Endothelial cell of umbilical vein (primary cell): ENCODE measurements at regions not wholly inside any gene's neighbourhood (a gene's known extent, or its start where the extent isn't known, plus 50 kb on each side); places are given as distances from the start of the nearest gene placed in this dataset.

Source experiments
- BruUV-seq: library from RNA; stranded (reverse); fragments of 400-500 nt; replicated peaks from 2 replicates; lab custom pipeline; 2021; lab: Mats Ljungman, UMichigan
- CTCF ChIA-PET: fragments of 300-600, 350-600 bp; sonication (Branson Sonifier 250); formaldehyde crosslinking; loops from one replicate; lab custom pipeline; 2021; ENCODE audit warnings: antibody characterized with exemption, inconsistent platforms; lab: Charles Lee
- POLR2A ChIA-PET: fragments of 300-600, 350-600 bp; sonication (Branson Sonifier 250); formaldehyde crosslinking; loops from one replicate; lab custom pipeline; 2021; ENCODE audit warnings: antibody characterized with exemption, inconsistent platforms; lab: Charles Lee
- DNase-seq: peaks from one replicate; pipeline ENCODE4 v3.0.0-alpha.2; 2011; ENCODE audit warnings: low read depth, low spot score
- FAIRE-seq: peaks from 2 replicates; lab custom pipeline; 2011; peaks lifted over from hg19 to GRCh38; lab: Jason Lieb, UNC
- H2AFZ ChIP-seq: 2 replicates; pipeline ENCODE4 v1.6.0; 2012; ENCODE audit warnings: low read depth, low read length, control low read depth, inconsistent platforms
- H3K27ac ChIP-seq: 2 replicates; pipeline ENCODE4 v1.5.1; 2011; ENCODE audit warnings: low read depth, mild to moderate bottlenecking, control low read depth, low read length, moderate library complexity; ENCODE audit not compliant: insufficient read depth
- H3K27me3 ChIP-seq, 2 experiments: 2 replicates each; pipeline versions ENCODE4 v1.6.0 to v1.6.1; 2011; ENCODE audit warnings: low read length in 2 of 2, mixed read lengths in 1 of 2; ENCODE audit not compliant: control insufficient read depth in 2 of 2, insufficient read depth in 2 of 2
- H3K36me3 ChIP-seq, 2 experiments: 2 replicates in 1 of 2; 3 replicates in 1 of 2; pipeline ENCODE4 v1.5.1; 2011; ENCODE audit warnings: low read length in 2 of 2, mild to moderate bottlenecking in 1 of 2, moderate library complexity in 1 of 2; ENCODE audit not compliant: control insufficient read depth in 2 of 2, insufficient read depth in 2 of 2; ENCODE audit errors: extremely low read depth in 1 of 2
- H3K4me1 ChIP-seq: 3 replicates; pipeline ENCODE4 v1.5.1; 2011; ENCODE audit warnings: mild to moderate bottlenecking, low read length; ENCODE audit not compliant: control insufficient read depth, insufficient read depth; ENCODE audit errors: extremely low read depth
- H3K4me2 ChIP-seq: 2 replicates; pipeline ENCODE4 v1.6.1; 2011; ENCODE audit warnings: low read length, control low read depth, mixed read lengths; ENCODE audit not compliant: insufficient read depth
- H3K4me3 ChIP-seq, 3 experiments: fragments of 200-600 bp in 1 of 3; sonication (generic), shearing (Covaris generic) in 1 of 3; replicated peaks in 1 of 3; 2 replicates each; pipeline ENCODE4 v1.5.1; 2011 to 2016; ENCODE audit warnings: control low read depth in 3 of 3, low read length in 3 of 3, mild to moderate bottlenecking in 2 of 3, inconsistent platforms in 1 of 3, low read depth in 1 of 3, moderate library complexity in 1 of 3; ENCODE audit not compliant: insufficient read depth in 1 of 3
- H3K79me2 ChIP-seq: 2 replicates; pipeline ENCODE4 v1.6.0; 2012; ENCODE audit warnings: low read length, inconsistent platforms; ENCODE audit not compliant: control insufficient read depth, insufficient read depth
- H3K9ac ChIP-seq: replicated peaks from 2 replicates; pipeline ENCODE3; 2011; ENCODE audit warnings: low read length, control low read depth; ENCODE audit not compliant: insufficient read depth; ENCODE audit errors: extremely low read depth
- H3K9me1 ChIP-seq: replicated peaks from 3 replicates; pipeline ENCODE4 v1.6.0; 2011; ENCODE audit warnings: mild to moderate bottlenecking, low read length; ENCODE audit not compliant: control insufficient read depth, insufficient read depth; ENCODE audit errors: extremely low read depth
- H3K9me3 ChIP-seq: replicated peaks from 2 replicates; pipeline ENCODE4 v1.5.1; 2012; ENCODE audit warnings: low read length, inconsistent platforms; ENCODE audit not compliant: control insufficient read depth, insufficient read depth
- H4K20me1 ChIP-seq: replicated peaks from 2 replicates; pipeline ENCODE3; 2011; ENCODE audit warnings: mild to moderate bottlenecking, low read length; ENCODE audit not compliant: control insufficient read depth, insufficient read depth; ENCODE audit errors: extremely low read depth
- CTCF ChIP-seq, 2 donors: IDR thresholded peaks; 1 replicate in 1 of 2; 2 replicates in 1 of 2; pipeline ENCODE4 v1.5.1; 2011; ENCODE audit warnings: low read length in 2 of 2, mild to moderate bottlenecking in 2 of 2, moderate library complexity in 2 of 2, control low read depth in 1 of 2, inconsistent platforms in 1 of 2, low read depth in 1 of 2; ENCODE audit not compliant: insufficient read depth in 1 of 2; ENCODE audit errors: extremely low read depth in 1 of 2
- EZH2 ChIP-seq: IDR thresholded peaks from 2 replicates; pipeline ENCODE4 v1.6.1; 2012; ENCODE audit warnings: borderline replicate concordance, low read depth, mild to moderate bottlenecking, moderate library complexity, low read length, inconsistent platforms; ENCODE audit not compliant: severe bottlenecking
- FOS ChIP-seq: IDR thresholded peaks from 2 replicates; pipeline ENCODE4 v1.6.1; 2011; ENCODE audit warnings: mild to moderate bottlenecking, low read length, moderate library complexity, borderline replicate concordance; ENCODE audit not compliant: insufficient read depth
- GATA2 ChIP-seq: IDR thresholded peaks from 2 replicates; pipeline ENCODE4 v1.7.0; 2011; ENCODE audit warnings: low read depth, mild to moderate bottlenecking, moderate library complexity, mixed read lengths, low read length; ENCODE audit not compliant: insufficient read length, insufficient read depth
- JUN ChIP-seq: IDR thresholded peaks from 2 replicates; pipeline ENCODE4 v1.6.1; 2011; ENCODE audit warnings: borderline replicate concordance, low read depth; ENCODE audit not compliant: insufficient read length, insufficient read depth
- MAX ChIP-seq: IDR thresholded peaks from 2 replicates; pipeline ENCODE4 v1.6.1; 2011; ENCODE audit not compliant: insufficient read depth, insufficient read length
- MYC ChIP-seq: IDR thresholded peaks from one replicate; pipeline ENCODE4 v1.6.1; 2011; ENCODE audit warnings: mild to moderate bottlenecking, low read depth, low read length
- POLR2A ChIP-seq: IDR thresholded peaks from 2 replicates; pipeline ENCODE4 v1.6.1; 2012; ENCODE audit warnings: low read depth, mild to moderate bottlenecking, control low read depth, low read length
- POLR2AphosphoS5 ChIP-seq: IDR thresholded peaks from 2 replicates; pipeline ENCODE4 v1.6.1; 2012; ENCODE audit warnings: low read depth, mild to moderate bottlenecking, control low read depth, low read length, moderate library complexity; ENCODE audit not compliant: insufficient read depth
- dilution Hi-C: fragments of 300-500 bp; cut with MboI; formaldehyde crosslinking; loops from one replicate; pipeline ENCODE4 v1.15.0; 2019; ENCODE audit warnings: low sequenced_read_pairs; ENCODE audit not compliant: extremely low pct_ligation_motif_present
- intact Hi-C: fragments of 100-400 bp; cut with micrococcal nuclease; formaldehyde crosslinking; loops from one replicate; pipeline ENCODE4 v1.10.0; 2022

- BruUV-seq, result no TSS peak
- DNase-seq, result no peak
- no peak for TF ChIP-seq FOS
- no peak for TF ChIP-seq JUN
- no peak for TF ChIP-seq GATA2
- no peak for TF ChIP-seq EZH2
- TF ChIP-seq CTCF (IDR thresholded peaks at IDR 0.05; ENCODE audit: extremely low read depth in 1 of 2, insufficient read depth in 1 of 2, low read depth in 1 of 2, low read length in 2 of 2), result no peak
- no peak for TF ChIP-seq POLR2A
- TF ChIP-seq MYC, result no peak
- no peak for TF ChIP-seq POLR2AphosphoS5
- TF ChIP-seq MAX, result no peak
Measured at GRCh38 chr16:63806794-63807506, 1314.9 kb downstream of the CDH11 start.

More at GRCh38 chr16:63806794-63807506, 1314.9 kb downstream of the CDH11 start:
- dilution Hi-C loops, result no loop called here
- H3K9me3 ChIP-seq, result no peaks in the 10 kb centered on the region
- ChIA-PET POLR2A (no interaction called here), CTCF (no interaction called here)
- H3K27me3 ChIP-seq, result no peaks in the 10 kb centered on the region
- no peaks in the 10 kb centered on the region for H3K4me1 ChIP-seq
- H3K9me1 ChIP-seq, result no peaks in the 10 kb centered on the region
- no peaks in the 10 kb centered on the region for H3K79me2 ChIP-seq
- H4K20me1 ChIP-seq, result no peaks in the 10 kb centered on the region
- H3K4me3 ChIP-seq, result no peak overlapping the region
- H3K9ac ChIP-seq, result no peak overlapping the region
- no peak for FAIRE-seq
- H3K4me2 ChIP-seq, result no peak overlapping the region
- H3K27ac ChIP-seq, result no peak overlapping the region
- H2AFZ ChIP-seq, result no peak overlapping the region
- intact Hi-C loops, result no loop called here
- H3K36me3 ChIP-seq, result no peaks in the 10 kb centered on the region
